ENCODE measurements at regions not wholly inside any gene's neighbourhood (a gene's known extent, or its start where the extent isn't known, plus 50 kb on each side); places are given as distances from the start of the nearest gene placed in this dataset.
"Not testable (repeated sequence)": the region's sequence is repeated elsewhere in the genome, so short reads cannot be mapped to it uniquely, and the experiment has no call there.

DNA sequence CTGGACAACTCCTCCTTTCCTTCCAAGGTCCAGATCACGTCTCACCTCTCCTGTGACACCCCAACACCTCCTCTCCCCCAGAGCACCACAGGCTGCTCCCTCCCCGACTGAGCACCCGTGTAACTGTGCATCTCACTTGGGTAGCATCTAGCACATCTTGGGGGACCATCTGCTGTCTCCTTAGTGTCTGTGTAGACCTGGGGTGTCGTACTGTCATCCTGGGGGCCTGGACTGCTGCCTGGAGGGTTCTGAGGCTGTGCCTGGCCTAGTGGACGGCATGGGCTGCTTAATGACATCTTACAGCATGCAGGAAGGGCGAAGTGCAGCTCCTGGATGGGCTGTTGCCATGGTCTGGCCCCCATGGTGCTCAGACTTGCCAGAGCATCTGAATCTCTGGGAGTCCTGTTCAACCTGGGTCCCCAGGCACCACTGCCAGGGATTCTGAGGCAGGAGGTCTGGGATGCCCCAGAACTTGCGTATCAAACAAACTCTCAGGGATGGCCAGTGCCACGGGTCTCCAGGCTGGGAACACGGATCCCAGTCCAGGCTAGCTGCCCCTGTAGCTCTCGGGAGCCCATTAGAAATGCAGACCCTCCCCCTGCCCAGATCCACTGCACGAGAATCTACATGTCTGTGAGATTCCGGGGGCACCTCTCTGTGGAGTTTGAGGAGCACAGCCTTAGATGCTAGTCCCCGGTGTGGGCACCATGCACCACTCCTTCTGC is 194.4 kb upstream of the ZNF469 start:
- DNase-seq = not testable (repeated sequence)

DNA sequence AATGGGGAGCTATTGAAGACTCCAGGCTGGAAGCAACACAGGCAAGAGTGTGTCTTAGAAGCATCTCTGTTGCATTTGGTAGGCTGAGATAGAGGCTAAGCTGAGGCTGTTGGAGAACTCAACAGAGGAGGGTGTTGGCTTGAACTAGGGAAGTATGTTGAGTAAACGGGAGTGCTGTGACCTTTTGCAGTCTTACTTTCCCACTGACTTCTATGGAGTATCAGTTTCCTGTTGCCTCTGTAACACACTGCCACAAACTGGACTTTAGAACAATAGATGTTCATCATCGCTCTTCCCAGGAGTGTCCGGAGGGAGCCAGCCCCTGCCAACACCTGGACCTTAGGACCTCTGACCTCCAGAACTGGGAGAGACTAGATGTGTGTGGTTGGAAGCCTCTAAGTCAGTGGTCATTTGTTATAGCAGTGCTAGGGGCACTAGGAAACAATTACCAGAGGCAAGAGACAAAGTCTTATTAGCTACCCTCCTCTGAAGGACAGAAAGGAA is 192.1 kb upstream of the ZNF469 start:
- DNase-seq = not testable (repeated sequence)

DNA sequence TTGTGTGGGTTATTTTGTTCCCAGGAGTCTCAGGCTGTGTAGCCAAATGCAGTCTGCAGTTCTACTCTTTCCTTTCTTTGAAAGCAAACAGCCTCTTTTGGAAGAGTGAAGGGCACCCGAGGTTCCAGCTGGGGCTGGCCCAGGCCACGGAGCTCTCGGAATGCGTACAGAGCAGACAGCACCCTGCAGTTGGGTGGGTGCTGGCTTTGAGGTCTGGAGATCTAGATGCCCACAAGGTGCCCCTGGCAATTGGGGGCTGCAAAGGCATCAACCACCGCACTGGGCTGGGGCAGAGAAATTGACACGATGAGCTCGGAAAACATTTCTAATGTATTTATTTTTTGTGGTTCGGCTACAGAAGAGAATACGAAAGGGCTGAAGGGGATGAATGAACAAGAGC is 191.6 kb upstream of the ZNF469 start:
- DNase-seq = not testable (repeated sequence)

DNA sequence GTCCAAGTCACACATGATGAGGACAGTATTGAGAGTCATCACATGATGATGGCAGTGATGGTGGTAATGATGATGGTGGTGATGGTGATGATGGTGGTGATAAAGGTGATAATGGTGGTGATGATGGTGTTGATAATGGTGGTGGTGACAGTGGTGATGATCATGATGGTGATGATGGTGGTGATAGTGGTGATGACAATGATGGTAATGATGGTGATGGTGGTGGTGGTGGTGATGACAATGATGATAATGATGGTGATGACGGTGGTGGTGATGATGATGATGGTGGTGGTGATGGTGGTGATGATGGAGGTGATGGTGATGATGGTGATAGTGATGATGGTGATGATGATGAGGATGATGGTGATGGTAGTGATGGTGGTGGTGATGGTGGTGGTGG is 190.2 kb upstream of the ZNF469 start:
- DNase-seq = no peak

DNA sequence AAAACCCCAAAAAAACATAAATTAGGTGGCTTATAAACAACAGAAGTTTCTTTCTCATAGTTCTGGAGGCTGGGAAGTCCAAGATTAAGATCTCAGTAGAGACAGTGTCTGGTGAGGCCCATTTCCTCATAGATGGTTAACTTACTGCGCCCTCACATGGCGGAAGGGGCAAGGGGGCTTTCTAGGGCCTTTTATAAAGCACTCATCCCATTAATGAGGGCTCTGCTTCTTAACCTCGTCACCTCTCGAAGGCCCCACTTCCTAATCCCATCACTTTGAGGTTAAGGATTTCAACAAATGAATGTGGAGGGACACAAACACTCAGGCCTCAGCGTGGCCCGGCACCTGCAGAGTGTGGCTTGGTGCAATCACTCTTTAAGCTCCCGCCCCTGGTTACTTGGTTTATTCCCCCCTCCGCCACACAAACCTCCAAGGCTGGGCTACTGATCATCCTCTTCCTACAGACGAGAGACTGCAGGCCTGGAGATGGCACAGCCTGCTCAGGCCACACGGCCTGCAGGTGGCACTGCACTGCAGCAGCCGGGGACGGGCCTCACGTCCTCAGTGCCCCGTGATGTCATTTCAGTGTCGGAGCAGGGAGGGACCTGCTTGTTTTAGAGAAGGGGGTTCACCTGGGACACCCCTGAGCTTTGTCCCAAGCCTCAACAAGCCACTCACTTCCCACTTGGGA is 188.9 kb upstream of the ZNF469 start:
- DNase-seq = peak; percentile 78

DNA sequence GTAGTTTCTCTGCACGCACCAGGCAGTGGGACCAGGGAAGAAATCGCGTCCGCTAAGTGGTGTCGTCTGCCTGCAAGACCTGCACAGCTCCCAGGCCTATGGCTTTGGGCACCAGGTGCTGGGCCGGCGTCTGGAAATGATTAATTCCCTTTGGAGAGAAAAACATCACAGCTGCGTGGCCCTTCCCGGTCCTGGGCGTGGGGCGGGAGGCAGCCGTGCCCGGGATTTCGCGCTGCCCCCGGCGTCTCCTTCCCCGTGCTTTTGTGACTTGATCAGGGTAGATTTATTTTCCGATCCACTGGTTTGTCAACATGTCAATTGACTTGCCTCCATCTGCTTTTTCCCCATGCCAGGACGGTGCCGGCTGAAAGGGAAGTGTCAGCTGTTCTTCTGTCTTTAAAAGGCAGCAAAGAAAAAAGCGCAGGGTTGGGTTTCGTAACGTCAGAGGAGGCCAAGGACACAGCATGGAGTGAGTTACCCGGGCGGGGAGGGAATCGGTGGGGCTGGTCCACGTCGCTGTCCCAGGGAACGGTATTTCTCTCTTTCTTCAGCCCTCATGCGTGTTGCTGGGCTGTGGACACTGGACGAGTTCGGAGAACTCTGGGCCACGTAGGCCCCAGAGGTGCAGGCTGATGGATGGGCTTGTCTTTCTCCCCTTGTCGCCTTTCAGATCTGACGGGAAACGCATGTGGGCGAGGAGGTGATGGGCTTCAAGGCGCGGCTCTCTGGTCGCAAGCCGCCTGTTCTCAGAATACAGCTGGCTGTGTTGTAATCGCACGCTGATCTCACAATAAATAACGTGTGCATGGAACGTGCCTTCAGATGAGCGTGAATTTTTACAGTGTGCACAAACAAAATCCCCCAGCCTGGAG is 188.1 kb upstream of the ZNF469 start:
- peak; percentile 74 for DNase-seq

DNA sequence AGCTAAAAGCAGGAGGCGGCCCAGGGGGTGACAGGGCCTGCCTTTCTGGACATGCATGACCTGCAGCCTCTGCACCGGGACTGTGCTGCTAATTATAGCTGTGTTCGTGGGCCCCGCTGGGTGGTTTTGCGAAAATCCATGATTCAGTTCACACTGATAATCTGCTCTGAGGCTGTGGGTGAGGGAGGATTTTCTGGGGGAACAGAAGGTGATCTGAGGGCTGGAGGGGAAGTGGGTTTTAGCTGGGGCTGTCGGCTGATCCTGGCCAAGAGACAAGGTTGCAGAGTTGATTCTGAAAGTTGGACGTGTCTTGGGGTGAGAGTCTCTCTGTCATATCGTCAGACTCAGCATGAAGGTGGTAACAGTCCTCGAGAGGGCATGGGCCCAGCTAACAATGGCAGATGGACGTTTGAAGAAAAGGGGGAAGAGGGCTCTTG is 187.5 kb upstream of the ZNF469 start:
- no peak for DNase-seq

DNA sequence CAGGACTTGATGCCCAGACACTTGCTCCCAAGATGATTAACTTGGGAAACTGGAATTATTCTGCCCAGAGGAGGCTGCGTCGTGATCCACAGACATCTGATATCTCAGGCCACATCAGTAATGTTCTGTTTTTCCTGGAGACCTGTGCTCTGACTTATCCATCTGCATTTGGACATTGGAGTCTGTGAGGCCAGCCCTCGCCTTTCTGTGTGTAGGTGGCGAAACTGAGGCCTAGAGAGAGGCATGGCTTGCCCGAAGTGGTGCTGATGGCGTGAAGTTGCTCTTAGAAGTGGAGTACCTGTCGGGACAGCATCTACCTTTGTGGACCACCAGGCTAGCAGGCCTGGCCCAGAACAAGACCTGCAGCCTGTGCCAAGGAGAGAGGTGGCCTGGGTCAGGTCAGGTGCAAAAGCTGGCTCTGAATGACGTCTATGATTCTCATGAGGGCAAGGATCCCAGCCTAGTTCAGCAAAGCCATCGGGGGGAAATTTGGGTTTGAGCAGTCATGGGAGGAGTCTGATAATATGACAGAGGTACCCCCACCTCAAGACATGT is 186.8 kb upstream of the ZNF469 start:
- DNase-seq = peak; percentile 11

DNA sequence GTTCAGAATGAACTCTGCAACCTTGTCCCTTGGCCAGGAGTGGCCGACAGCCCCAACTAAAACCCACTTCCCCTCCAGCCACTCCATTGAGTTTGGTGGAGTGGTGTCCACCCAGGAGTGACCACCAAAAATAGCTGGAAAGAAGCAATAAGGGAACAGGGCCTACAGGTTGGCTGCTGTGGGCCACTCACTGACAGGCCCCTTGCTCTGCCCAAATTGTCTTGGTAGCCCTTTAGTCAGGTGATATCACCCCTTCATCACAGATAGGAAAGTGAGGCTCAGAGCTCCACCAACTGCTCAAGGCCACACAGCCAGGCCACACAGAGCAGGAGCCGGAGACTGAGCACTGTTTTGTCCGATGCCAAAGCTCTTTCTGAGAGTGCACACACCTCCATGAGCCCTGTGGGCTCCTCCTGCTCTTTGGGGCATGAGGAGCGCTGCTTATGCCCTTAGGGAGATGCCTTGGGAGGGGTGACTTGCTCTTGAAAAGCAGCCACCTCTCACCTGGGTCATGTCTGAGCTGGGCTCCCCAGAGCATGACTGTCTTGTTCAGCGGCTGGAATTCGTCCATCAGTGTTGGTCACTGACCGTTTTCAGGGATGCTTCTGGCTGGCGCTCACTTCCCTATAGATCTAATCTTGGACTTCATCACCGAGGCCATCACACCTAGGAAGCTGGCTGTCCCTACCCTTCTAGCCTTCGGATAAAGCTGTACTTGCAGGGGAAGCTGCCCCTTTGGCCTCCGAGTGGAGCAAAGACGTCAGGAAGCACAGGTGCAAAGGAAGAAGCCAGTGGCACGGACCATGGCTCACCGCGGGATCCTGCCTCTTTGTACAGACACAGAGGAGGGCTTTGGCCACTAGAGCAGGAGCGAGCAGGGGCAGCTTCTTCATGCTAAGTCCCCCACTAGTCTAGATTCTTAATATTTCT is 186.0 kb upstream of the ZNF469 start:
- peak; percentile 26 for DNase-seq

DNA sequence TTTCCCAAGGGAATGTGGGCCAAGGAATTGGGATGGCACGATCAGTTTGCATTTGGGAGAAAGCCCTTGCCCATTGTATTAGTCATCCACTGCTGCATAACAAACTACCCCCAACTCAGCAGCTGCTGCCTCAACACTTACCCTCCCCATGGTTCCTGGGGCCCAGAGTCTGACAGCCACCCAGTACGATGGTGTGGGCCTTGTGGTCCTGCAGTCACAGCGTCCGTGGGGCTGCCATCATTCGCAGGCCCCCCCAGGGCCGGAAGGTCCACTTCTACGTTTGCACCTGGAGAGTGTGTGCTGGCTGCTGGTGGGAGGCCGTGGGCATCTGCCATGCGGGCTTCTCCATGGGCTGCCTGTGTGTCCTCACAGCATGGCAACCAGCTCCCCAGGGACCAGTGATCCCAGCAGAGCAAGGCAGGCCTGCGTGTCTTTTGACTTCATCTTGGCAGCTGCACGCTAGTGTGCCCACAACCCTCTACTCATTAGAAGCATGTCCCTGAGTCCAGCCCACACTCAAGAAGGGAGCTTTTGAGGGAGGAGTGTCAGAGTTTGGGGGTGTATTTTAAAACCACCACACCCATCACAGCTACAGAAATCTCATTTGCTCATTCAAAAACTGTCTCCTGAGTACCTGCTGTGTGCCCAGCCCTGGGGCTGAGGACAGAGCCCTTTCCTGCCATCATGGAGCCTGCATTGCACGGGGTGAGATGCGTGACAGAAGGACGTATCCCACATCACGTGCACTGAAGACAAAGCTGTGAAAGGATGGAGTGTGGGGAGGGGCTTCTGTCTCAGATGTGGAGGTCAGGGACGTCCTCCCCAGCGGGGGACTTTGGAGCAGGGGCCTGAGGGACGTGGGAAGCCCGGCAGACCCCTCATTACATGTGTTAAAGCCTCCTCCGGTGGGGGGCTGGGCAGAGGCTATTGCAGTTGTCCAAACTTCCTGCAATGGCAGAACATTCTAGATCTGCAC is 185.0 kb upstream of the ZNF469 start:
- DNase-seq = peak; percentile 39

DNA sequence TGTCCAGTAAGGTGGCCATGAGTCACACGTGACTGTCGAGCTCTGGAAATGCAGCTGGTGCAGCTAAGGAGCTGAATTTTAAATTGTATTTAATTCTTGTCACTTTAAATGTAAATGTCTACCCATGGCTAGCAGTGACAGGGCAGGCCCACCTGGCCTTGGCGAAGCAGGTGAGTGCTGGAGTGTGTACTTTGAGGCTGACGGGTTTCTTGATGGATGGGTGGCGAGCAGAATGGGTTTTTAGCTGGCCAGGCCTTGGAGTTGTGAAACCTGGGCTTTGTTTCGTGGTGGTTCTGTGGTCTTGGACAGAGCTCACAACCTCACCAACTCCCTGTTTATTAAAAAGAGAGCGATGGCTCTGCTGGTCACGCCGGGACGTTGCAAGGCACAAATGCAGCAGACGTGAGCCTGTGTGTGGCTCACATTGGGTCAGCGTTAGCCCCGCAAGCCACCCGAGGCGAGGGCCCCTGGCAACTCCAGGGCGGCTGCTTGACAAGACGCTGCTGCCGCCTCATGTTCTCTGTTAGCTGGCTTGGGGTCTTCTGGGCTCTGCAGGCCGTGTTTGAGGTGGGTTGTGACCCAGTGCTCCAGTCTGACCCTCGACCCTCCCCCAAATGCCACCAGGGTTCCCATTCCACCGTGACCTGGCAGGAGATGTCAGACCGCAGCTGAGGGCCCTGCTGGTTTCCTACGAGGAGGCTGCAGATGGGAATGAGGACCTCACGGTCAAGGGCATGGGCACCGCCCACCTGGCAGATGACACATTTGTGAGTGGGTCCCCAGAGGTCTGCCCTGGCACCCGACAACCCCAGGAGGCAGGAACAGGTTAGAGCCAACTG is 184.1 kb upstream of the ZNF469 start:
- DNase-seq = not testable (repeated sequence)

DNA sequence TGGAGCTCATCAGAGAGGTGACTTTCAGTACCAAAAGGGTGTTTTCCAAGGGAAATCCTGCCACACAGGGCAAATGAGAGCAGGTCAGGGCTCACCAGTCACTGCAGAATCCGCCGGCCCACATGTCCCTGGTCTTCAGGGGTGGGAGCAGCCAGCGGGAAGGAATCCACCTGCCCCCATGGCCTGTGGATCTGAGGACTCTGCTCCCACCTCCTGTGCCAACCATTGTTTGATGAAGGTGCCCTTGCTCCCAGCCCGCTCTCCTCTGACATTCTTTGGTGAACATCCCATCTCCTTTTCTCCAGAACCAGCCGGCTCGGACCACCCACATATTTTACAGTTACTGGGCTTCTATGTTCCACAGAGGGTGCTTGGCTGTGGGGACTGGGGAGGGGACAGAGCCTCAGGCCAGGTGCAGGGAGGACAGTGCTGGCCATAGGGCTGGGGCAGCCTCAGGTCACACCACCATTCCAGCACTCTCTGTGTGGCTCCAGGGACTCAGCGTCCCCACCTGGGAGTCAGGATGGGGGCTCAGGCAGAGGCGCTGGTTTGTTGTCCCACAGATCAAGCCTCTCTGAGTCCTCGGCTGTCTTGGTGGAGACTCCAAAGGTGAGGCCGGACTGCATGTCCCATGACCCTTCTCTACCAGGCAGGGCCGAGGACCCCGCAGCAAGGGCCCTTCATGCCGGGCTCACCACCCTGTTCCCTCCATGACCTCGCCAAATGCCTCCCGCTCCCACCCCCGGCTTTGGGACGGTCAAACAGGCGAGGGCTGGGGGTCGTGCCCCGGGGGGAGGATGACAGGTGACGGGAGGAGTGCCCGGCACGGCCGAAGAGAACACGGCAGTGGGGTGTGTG is 183.2 kb upstream of the ZNF469 start:
- DNase-seq = peak; percentile 36

DNA sequence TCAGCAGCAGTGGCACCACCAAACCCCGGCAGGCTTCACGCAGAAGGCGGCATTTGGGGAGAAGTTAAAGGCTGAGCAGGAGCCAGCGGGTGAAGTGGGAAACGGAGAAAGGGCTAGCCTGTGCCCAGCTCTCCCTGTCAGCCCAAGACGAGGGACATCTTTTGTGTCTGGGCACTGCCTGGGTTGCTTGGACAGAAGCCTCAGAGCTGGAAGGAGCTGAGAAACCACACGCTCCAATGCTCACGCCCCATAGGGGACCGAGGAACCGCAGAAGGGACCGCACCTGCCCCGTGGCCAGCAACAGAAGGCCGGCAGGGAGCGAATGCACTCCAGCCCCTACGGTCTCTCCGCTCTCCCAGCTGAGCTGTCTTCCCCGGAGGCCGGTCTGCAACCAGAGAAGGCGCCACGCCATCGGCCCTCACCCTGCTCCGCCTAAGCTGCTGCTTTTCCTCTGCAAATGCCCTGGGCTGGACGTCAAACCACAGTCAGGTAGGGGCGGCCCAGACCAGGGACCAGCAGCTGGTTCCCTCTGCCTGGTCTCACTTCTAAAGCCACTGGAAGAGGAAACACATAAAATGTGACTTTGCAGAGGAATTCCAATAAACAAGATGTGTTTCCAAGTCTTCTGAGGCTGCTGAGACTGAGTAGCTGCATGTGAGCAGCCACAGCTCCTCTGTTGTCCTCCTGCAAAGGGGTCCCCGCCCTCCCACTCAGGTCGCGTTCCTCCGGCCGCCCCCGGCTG is 182.4 kb upstream of the ZNF469 start:
- DNase-seq = peak; percentile 46

DNA sequence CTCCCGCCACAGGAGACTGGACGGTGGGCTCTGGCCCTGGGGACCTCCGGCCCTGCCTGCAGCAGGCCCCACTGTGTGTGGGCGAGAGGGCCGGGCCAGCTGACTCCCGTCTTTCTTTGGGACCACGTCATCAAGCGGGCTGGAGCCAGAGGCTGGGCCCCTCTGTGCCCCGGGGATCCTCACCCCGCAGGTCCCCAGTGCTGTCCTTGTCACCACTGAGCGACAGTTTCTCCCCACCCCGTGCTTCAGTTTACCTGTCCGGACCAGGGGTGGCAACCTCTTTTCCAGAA is 181.9 kb upstream of the ZNF469 start:
- DNase-seq = no peak

DNA sequence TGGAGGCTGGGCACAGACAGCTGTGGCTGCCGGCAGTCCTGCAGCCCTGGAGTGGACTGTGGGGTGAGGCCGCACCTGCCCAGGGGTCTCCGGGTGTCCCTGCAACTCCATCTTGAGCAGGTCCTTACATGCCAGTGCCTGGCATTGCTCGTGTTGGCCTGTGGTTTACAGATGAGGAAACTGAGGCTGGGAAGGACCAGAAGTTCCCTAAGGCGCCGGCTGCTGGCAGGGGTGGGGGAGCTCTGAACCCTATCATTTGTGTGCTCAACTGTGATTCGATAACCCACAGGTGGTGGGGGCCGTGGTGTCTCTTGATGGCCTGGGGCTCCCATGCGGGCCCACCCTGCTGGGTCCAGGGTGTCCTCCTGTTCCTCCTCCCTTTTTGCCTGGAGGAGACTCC is 181.1 kb upstream of the ZNF469 start:
- DNase-seq = peak; percentile 26

DNA sequence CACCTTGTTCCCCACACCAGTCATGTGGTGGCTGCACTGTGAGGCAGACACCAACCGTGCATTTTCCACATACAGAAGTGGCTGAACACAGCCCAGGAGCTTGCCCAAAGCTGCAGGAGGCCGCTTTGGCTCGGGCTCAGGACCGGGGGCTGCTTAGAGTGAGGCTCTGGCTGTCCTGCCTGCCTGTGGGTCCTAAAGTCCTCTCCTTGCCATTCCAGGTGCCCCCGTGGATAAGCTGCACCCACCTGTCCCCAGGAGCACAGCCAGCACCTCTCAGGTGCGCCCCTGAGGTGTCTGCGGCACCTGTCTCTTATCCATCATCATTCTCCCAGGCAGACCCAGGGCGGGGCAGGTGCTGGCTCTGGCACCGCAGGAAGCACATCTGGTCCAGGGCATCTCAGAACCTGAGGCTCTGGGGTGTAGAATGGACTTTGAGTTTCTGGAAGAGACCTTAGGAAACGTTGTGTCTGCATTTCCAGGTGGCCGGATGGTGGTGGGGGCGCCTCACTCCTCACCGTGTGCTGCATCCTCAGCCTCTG is 180.5 kb upstream of the ZNF469 start:
- DNase-seq = no peak

DNA sequence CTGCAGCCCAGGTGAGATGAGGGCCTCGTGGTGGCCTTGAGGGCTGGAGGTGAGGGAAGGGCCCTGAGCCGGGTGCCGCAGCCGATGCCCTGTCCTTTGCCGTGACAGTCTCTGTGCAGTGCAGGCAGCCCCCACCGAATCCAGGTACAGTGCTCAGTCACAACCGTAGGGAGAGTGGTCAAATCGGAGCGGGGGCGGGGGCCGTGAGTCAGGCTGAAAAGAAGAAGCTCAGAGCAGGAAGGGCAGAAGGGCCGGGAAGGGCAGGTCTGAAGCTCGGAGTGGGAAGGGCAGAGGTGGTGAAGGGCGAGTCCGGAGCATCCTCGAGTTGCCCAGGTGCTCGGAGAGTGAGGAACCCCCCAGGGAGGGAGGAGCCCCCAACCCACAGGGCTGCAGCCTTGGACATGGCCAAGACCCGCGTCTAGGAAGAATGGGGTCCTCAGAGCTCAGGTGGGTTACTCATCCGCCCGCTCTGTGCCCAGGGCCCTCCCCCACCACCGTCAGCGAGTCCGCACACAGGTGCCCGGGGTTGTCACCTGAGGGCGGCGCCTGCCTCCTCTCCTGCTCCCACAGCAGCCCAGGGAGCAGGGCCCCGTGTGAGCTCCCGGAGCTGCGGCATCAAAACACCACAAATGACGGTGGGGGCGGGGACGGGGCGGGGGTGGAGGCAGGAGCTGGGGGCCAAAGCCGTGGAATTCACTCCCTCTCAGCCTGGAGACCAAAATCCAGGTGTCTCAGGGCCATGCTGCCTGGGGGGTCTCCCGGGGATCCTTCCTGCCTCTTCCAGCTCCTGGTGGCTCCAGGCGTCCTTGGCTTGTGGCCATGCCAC is 179.7 kb upstream of the ZNF469 start:
- peak; percentile 32 for DNase-seq
